Fibroblast of villous mesenchyme (primary cell): ENCODE measurements at regions not wholly inside any gene's neighbourhood (a gene's known extent, or its start where the extent isn't known, plus 50 kb on each side); places are given as distances from the start of the nearest gene placed in this dataset.
A peak's percentile ranks its signal among the peaks of the same experiment; 100 is the strongest.
"Not testable (repeated sequence)": the region's sequence is repeated elsewhere in the genome, so short reads cannot be mapped to it uniquely, and the experiment has no call there.

ENCODE experiments used
- DNase-seq: peaks from one replicate; pipeline ENCODE4 v3.0.0-alpha.2; 2010; ENCODE audit warnings: low read depth
- H3K4me3 ChIP-seq: 2 replicates; pipeline ENCODE4 v1.5.1; 2011; ENCODE audit warnings: low read depth, mild to moderate bottlenecking, low read length
- TF ChIP-seq, protein P1 (sequence below): IDR thresholded peaks from 2 replicates; pipeline ENCODE4 v1.5.1; 2012; ENCODE audit warnings: low read depth, mild to moderate bottlenecking, low read length; ENCODE audit not compliant: insufficient read depth

DNA sequence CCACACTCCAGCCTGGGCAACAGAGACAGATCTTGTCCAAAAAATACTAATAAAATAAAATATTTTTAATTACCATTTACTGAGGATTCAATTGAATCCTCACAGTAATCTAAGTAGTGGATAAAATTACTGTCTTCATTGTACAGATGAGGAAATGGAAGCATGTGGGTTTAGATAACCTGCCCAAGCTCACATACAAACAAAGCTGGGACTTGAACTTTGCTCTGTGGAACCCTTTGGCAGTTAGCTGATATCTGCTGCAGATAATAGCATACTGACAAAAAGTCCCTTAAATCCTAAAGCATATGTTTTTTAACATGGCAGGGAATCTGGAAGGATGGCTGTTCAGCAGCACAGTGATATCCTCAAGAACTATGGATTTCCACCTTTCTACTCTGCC lies 130.9 kb upstream of the MROH9 start:
- no peak for DNase-seq
- TF ChIP-seq, protein P1, sequence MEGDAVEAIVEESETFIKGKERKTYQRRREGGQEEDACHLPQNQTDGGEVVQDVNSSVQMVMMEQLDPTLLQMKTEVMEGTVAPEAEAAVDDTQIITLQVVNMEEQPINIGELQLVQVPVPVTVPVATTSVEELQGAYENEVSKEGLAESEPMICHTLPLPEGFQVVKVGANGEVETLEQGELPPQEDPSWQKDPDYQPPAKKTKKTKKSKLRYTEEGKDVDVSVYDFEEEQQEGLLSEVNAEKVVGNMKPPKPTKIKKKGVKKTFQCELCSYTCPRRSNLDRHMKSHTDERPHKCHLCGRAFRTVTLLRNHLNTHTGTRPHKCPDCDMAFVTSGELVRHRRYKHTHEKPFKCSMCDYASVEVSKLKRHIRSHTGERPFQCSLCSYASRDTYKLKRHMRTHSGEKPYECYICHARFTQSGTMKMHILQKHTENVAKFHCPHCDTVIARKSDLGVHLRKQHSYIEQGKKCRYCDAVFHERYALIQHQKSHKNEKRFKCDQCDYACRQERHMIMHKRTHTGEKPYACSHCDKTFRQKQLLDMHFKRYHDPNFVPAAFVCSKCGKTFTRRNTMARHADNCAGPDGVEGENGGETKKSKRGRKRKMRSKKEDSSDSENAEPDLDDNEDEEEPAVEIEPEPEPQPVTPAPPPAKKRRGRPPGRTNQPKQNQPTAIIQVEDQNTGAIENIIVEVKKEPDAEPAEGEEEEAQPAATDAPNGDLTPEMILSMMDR = no peak
- no peak overlapping the region for H3K4me3 ChIP-seq

DNA sequence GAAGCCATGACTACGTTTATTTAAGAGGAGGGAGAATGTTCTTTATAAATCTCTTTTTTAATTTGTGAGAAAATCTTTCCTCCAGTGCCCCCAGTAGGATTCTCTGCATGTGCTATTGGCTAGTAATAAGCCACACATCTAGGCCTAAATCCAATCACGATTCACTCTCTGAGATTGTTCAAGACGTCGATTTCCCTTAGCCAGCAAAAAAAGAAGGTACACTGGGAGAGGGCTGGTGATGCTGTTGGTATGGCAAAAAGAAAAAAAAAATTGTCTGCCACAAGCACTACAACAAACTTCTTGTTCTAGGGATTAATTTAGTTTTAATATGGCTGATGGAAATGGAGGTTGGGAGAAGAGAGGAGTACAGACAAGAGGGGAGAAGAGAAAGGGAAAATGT lies 130.5 kb upstream of the MROH9 start:
- DNase-seq = no peak
- TF ChIP-seq, protein P1 = no peak
- H3K4me3 ChIP-seq = no peak overlapping the region

DNA sequence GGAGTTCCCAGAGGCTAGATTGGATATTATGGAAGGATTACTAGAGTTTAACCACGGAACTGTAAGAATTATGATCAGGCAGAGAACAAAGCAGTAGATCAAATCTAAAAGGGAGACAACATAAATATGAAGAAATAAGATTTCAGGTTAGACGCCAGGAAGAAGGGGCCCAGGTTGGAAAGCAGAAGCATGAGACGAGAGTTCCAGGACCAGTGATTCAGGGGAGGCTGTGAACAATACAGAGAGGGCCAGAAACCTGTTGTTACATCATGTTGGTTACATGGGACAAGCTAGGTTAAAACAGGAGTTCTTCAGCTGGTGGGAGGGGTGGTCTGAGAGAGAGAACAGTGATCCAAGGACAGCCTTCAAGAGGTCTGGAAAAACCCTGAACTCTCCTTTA lies 128.4 kb upstream of the MROH9 start:
- H3K4me3 ChIP-seq = no peak overlapping the region
- TF ChIP-seq, protein P1 = no peak
- no peak for DNase-seq

DNA sequence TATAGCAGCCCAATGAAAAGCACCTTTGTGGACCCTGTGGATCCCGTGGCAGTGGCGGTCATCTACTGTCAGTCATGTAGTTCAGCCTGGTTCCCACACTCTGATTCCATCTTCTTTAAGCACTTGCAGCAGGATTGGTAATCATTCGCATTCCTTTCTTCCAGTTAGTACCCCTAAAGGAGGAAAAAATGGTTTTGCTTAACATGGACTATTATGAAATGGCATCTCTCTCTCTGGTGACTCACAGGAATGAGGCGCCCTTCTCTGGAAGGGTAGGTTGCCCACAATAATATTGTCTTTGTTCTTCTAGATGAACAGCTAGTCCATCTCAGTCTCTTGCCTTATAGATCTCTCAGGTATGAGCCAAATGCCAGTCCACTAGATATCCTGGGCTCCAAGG lies 127.9 kb upstream of the MROH9 start:
- TF ChIP-seq, protein P1 = no peak
- DNase-seq = peak; percentile 19
- H3K4me3 ChIP-seq = no peak overlapping the region

DNA sequence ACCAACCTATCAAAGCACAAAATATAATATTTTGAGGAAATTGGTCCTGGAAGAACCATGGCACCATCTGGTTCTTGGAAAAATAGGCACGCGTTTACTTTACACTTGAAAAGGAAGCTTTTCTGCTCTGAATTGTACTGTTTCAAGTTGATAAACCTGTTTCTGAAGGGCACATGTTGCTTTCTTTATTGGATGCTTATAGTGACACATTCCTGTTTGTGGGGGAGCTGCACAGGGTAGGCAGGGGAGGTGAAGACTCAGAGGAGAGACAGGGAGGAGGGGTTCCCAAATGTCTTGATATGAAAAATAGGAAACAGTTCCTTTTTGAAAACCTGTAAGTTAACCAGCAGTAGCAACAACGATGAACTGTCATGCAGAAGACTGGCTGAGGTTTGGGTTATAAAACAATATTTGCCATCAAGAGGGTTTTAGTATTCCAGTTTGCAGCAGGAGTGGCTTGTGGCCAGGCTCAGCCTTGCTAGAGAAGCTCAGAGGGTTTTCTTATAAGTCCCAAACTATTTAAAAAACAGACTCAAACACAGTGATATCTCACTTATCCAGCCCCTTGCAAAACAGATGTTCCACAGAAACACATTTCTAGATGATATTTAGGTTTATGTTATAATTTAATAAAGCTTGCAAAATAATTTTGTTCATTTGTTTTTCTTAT lies 127.0 kb upstream of the MROH9 start:
- H3K4me3 ChIP-seq = no peak overlapping the region
- no peak for DNase-seq
- TF ChIP-seq, protein P1 = no peak

DNA sequence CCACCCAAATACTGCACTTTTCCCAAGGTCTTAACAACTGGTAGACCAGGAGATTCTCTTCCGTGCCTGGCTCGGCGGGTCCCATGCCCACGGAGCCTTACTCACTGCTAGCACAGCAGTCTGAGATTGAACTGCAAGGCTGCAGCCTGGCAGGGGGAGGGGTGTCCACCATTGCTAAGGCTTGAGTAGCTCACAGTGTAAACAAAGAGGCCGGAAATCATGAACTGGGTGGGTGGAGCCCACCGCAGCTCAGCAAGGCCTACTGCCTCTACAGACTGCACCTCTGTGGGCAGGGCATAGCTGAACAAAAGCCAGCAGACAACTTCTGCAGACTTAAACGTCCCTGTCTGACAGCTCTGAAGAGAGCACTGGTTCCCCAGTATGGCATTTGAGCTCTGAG lies 124.3 kb upstream of the MROH9 start:
- DNase-seq, H3K4me3 ChIP-seq: not testable (repeated sequence)

DNA sequence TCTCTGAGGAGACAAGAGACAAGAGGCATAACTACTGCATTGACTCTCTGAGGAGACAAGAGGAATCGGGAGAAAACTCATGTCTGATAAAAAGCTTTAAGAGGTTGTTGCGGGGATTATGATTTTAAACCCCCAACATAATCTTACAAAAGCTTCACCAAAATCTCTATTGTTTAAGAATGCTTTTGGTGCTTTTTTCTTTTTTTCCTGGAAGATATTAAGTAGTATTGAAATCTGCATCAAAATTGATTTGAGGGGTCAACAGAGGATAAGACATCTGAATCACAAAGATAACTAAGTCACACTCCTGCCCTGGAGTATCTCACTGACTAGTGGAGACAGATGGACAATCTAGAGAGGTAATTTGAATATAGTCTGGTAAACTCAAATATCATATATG lies 115.6 kb upstream of the MROH9 start:
- no peak for DNase-seq
- TF ChIP-seq, protein P1 = no peak
- no peak overlapping the region for H3K4me3 ChIP-seq
